ENCODE measurements at regions not wholly inside any gene's neighbourhood (a gene's known extent, or its start where the extent isn't known, plus 50 kb on each side); places are given as distances from the start of the nearest gene placed in this dataset.

GRCh38 chr14:29111554-29111953 is 345.0 kb downstream of the FOXG1 start:
- no peak for DNase-seq (ENCODE audit: low spot score)

GRCh38 chr14:29123017-29123416 is 356.4 kb downstream of the FOXG1 start:
- no peak for DNase-seq (ENCODE audit: low spot score)

- no peak for DNase-seq (ENCODE audit: low spot score)
Measured at GRCh38 chr14:29126361-29126760, 359.8 kb downstream of the FOXG1 start.

- no peak for DNase-seq (ENCODE audit: low spot score)
Measured at GRCh38 chr14:29126865-29127264, 360.3 kb downstream of the FOXG1 start.

GRCh38 chr14:29140016-29140415 is 373.4 kb downstream of the FOXG1 start:
- DNase-seq (ENCODE audit: low spot score), result no peak

DNA sequence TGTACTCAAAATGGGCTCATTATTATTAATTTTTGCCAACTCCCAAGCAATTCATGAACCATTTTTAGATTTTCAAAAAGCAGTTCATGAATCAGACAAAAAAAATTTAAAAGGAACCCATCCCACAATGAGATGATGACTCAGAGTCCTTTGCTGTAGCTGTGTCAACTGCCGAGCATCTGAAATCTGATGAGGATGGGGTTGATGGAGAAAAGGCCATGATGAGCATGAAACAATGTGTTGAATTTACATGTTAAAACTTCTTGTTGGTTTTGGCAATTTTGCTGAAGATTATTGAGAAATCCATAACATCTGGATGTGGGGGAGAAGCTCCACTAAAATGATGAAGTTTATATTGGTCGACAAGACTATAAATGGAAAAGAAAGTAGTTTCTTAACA is 378.0 kb downstream of the FOXG1 start:
- DNase-seq (ENCODE audit: low spot score), result no peak

DNA sequence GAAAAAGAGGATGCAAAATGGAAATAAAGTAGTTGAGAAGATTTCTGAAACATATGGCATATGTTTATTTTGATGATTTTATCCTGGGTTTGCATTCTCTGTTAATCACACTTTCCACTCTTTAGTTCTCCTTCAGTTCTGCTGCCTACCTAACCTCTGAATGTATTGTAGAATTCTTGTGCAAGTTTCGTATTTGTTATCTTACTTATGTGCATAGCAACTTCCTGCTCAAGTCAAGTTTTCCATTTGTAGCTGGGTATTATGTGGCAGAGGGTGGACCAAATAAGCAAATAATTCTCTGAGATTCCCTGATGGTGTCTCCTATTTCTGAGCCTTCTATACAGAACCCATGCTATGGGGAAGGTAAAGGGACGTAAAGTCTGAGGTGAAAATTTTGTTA is 381.6 kb downstream of the FOXG1 start:
- no peak for DNase-seq (ENCODE audit: low spot score)

DNA sequence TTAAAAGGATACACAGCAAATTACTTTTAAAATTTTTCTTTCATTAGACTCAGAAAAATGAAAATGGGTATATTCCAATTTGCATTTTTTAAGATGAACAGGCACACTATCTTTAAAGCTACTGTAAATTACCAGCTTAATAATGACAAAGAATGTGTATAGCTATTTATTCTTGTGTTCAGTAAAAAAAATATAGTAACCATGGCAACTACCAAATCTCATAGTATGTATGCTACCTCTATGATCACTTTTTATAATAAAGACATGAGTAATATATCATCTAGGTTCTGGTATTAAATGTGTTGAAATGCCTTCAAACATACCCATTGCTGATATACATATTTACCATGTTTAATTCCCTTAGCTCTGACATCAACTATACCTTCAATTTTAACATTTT is 383.2 kb downstream of the FOXG1 start:
- DNase-seq (ENCODE audit: low spot score), result no peak

DNA sequence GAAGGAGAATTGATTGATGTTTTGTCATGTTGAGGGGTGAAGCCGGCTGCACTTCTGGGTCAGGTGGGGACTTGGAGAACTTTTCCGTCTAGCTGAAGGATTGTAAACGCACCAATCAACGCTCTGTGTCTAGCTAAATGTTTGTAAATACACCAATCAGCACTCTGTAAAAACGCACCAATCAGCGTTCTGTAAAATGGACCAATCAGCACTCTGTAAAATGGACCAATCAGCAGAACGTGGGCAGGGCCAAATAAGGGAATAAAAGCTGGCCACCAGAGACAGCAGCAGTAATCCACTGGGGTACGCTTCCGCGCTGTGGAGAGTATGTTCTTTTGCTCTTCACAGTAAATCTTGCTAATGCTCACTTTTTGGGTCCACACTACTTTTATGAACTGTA is 384.1 kb downstream of the FOXG1 start:
- DNase-seq (ENCODE audit: low spot score), result no peak

DNA sequence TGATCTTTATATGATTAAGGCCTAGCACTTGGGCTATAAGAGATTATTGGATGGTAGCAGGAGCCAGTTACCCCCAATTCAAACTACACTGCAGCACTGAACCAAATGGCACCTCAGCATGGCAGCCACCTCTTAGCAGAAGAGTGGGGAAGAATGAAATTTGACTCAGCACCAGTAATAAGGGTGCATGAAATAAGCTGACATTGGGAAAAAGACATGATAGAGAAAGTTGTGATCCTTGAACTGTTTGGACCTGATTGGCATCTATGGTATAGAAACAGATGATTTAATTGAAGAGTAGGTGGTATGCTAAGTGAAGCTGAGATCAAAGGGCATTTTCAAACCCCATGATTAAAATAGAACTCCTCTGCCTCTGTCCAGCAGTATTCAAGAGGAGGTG is 389.5 kb downstream of the FOXG1 start:
- DNase-seq (ENCODE audit: low spot score), result no peak

DNA sequence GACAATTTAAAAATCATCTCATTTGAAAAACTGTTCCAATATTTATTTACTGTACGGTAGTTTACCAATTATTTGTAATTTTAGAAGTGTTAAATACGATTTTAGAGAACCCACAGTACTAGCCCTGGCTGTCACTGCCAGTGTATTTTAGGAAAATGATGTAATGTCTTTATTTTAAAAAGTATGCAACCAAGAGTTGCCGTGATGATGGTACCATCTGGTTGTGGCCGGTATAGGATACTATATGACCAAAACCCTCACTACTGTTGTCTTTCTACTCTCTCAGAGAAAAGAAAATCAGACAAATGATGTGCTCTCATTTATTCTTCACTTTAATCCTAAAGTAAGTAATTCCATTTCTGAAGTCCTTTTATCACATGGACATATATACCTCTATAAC is 395.0 kb downstream of the FOXG1 start:
- DNase-seq (ENCODE audit: low spot score), result no peak

- DNase-seq (ENCODE audit: low spot score), result no peak
Measured at GRCh38 chr14:29163109-29163508, 396.5 kb downstream of the FOXG1 start.

GRCh38 chr14:29165431-29165830 is 398.8 kb downstream of the FOXG1 start:
- DNase-seq (ENCODE audit: low spot score), result no peak

- DNase-seq (ENCODE audit: low spot score), result no peak
Measured at GRCh38 chr14:29166507-29166906, 399.9 kb downstream of the FOXG1 start.

- no peak for DNase-seq (ENCODE audit: low spot score)
Measured at GRCh38 chr14:29168149-29168548, 401.6 kb downstream of the FOXG1 start.

GRCh38 chr14:29169408-29169807 is 402.8 kb downstream of the FOXG1 start:
- no peak for DNase-seq (ENCODE audit: low spot score)

GRCh38 chr14:29175706-29176105 is 409.1 kb downstream of the FOXG1 start:
- no peak for DNase-seq (ENCODE audit: low spot score)

GRCh38 chr14:29176876-29177275 is 410.3 kb downstream of the FOXG1 start:
- no peak for DNase-seq (ENCODE audit: low spot score)

GRCh38 chr14:29178971-29179370 is 412.4 kb downstream of the FOXG1 start:
- no peak for DNase-seq (ENCODE audit: low spot score)

- DNase-seq (ENCODE audit: low spot score), result no peak
Measured at GRCh38 chr14:29191092-29191491, 424.5 kb downstream of the FOXG1 start.

GRCh38 chr14:29197557-29197956 is 431.0 kb downstream of the FOXG1 start:
- DNase-seq (ENCODE audit: low spot score), result no peak

GRCh38 chr14:29205658-29206057 is 439.1 kb downstream of the FOXG1 start:
- no peak for DNase-seq (ENCODE audit: low spot score)

DNA sequence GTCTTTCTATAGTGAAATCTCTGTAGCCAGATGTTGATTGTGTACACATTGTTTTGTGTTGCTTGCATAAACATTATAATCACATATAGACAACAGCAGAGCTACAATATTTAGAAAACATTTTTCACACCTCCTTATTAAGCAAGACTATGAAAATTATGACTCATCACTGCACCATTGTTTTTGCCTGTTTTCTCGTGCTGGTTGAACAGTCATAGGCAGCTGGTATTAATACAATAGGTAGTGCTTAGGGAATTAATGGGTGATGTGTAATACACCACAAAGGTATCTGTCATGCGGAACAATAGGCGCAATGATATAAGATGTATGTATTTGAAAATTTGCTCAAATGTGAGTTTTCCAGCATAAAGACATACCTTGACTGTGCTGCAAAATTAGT is 449.3 kb downstream of the FOXG1 start:
- DNase-seq (ENCODE audit: low spot score), result no peak

GRCh38 chr14:29216268-29217232 is 450.0 kb downstream of the FOXG1 start:
- no peak for DNase-seq (ENCODE audit: low spot score)
